ENCODE measurements at regions not wholly inside any gene's neighbourhood (a gene's known extent, or its start where the extent isn't known, plus 50 kb on each side); places are given as distances from the start of the nearest gene placed in this dataset.

- no peak for DNase-seq (ENCODE audit: low read depth in 2 of 2)
Observed at GRCh38 chr12:91551242-91551641, 368.6 kb upstream of the DCN start.

GRCh38 chr12:91542666-91543065, 360.0 kb upstream of the DCN start:
- DNase-seq (ENCODE audit: low read depth in 2 of 2): no peak

- DNase-seq (ENCODE audit: low read depth in 2 of 2): no peak
Observed at GRCh38 chr12:91542067-91542466, 359.4 kb upstream of the DCN start.

GRCh38 chr12:91538418-91538817, 355.8 kb upstream of the DCN start:
- DNase-seq (ENCODE audit: low read depth in 2 of 2): no peak

- no peak for DNase-seq (ENCODE audit: low read depth in 2 of 2)
Observed at GRCh38 chr12:91533366-91533765, 350.7 kb upstream of the DCN start.

GRCh38 chr12:91529829-91530228, 347.2 kb upstream of the DCN start:
- no peak for DNase-seq (ENCODE audit: low read depth in 2 of 2)

- no peak for DNase-seq (ENCODE audit: low read depth in 2 of 2)
Observed at GRCh38 chr12:91523831-91524230, 341.2 kb upstream of the DCN start.

GRCh38 chr12:91516695-91517047, 334.1 kb upstream of the DCN start:
- no peak for DNase-seq (ENCODE audit: low read depth in 2 of 2)

GRCh38 chr12:91515944-91516694, 333.5 kb upstream of the DCN start:
- DNase-seq (ENCODE audit: low read depth in 2 of 2): no peak

- no peak for DNase-seq (ENCODE audit: low read depth in 2 of 2)
Observed at GRCh38 chr12:91513313-91513712, 330.7 kb upstream of the DCN start.

- no peak for DNase-seq (ENCODE audit: low read depth in 2 of 2)
Observed at GRCh38 chr12:91511795-91512420, 329.3 kb upstream of the DCN start.

- no peak for DNase-seq (ENCODE audit: low read depth in 2 of 2)
Observed at GRCh38 chr12:91507754-91508153, 325.1 kb upstream of the DCN start.

GRCh38 chr12:91506452-91506851, 323.8 kb upstream of the DCN start:
- DNase-seq (ENCODE audit: low read depth in 2 of 2): no peak

- no peak for DNase-seq (ENCODE audit: low read depth in 2 of 2)
Observed at GRCh38 chr12:91505006-91505405, 322.4 kb upstream of the DCN start.

GRCh38 chr12:91502208-91502607, 319.6 kb upstream of the DCN start:
- DNase-seq (ENCODE audit: low read depth in 2 of 2): no peak

GRCh38 chr12:91496337-91496736, 313.7 kb upstream of the DCN start:
- no peak for DNase-seq (ENCODE audit: low read depth in 2 of 2)

GRCh38 chr12:91493308-91493707, 310.7 kb upstream of the DCN start:
- DNase-seq (ENCODE audit: low read depth in 2 of 2): no peak

GRCh38 chr12:91492648-91493047, 310.0 kb upstream of the DCN start:
- DNase-seq (ENCODE audit: low read depth in 2 of 2): no peak

GRCh38 chr12:91490667-91491311, 308.2 kb upstream of the DCN start:
- no peak for DNase-seq (ENCODE audit: low read depth in 2 of 2)

GRCh38 chr12:91483471-91483985, 300.9 kb upstream of the DCN start:
- DNase-seq (ENCODE audit: low read depth in 2 of 2): no peak

GRCh38 chr12:91482231-91482630, 299.6 kb upstream of the DCN start:
- DNase-seq (ENCODE audit: low read depth in 2 of 2): no peak

GRCh38 chr12:91478500-91478899, 295.9 kb upstream of the DCN start:
- DNase-seq (ENCODE audit: low read depth in 2 of 2): no peak

GRCh38 chr12:91467686-91468085, 285.1 kb upstream of the DCN start:
- DNase-seq (ENCODE audit: low read depth in 2 of 2): no peak

Data from stimulated activated CD4-positive, alpha-beta T cell treated with anti-CD3 and anti-CD28 coated beads, Interleukin-4, amount 100 ng/mL, for 48 hours (primary cell).